Neural cell (in vitro differentiated cells): ENCODE measurements at regions not wholly inside any gene's neighbourhood (a gene's known extent, or its start where the extent isn't known, plus 50 kb on each side); places are given as distances from the start of the nearest gene placed in this dataset.

ENCODE experiments used
- H2AFZ ChIP-seq: fragments of 200-600, 300-800 bp; sonication (generic), shearing (Covaris generic); 2 replicates; pipeline ENCODE4 v1.6.0; 2014; ENCODE audit warnings: low read depth, mild to moderate bottlenecking, antibody characterized with exemption, low read length, moderate library complexity
- H3F3A ChIP-seq: fragments of 200-600 bp; shearing (Covaris generic); 2 replicates; pipeline ENCODE4 v1.6.1; 2016; ENCODE audit warnings: mild to moderate bottlenecking, moderate library complexity, mixed read lengths, antibody characterized with exemption, low read length; ENCODE audit not compliant: insufficient read depth, poor library complexity, severe bottlenecking
- H3K27ac ChIP-seq: fragments of 200-600, 300-800 bp; sonication (generic), shearing (Covaris generic); 2 replicates; pipeline ENCODE4 v1.5.1; 2014; ENCODE audit warnings: mild to moderate bottlenecking, low read length, moderate library complexity
- H3K27me3 ChIP-seq: fragments of 300-800, 200-600 bp; sonication (generic), shearing (Covaris generic); 2 replicates; pipeline ENCODE4 v1.6.0; 2014; ENCODE audit warnings: mild to moderate bottlenecking, low read depth, low read length, moderate library complexity; ENCODE audit not compliant: insufficient read depth
- H3K36me3 ChIP-seq: fragments of 300-800, 200-600 bp; sonication (generic), shearing (Covaris generic); 2 replicates; pipeline ENCODE4 v1.5.1; 2014; ENCODE audit warnings: mild to moderate bottlenecking, antibody characterized with exemption, low read length, moderate library complexity; ENCODE audit not compliant: insufficient read depth
- H3K4me2 ChIP-seq: fragments of 300-800, 200-600 bp; sonication (generic), shearing (Covaris generic); 2 replicates; pipeline ENCODE4 v1.6.0; 2014; ENCODE audit warnings: mild to moderate bottlenecking, low read length
- H3K4me3 ChIP-seq: fragments of 300-800, 200-600 bp; sonication (generic), shearing (Covaris generic); 2 replicates; pipeline ENCODE4 v1.5.1; 2014; ENCODE audit warnings: mild to moderate bottlenecking, low read length, moderate library complexity
- H3K79me2 ChIP-seq: fragments of 200-600 bp; shearing (Covaris generic); replicated peaks from 2 replicates; pipeline ENCODE4 v1.6.0; 2014; ENCODE audit warnings: mild to moderate bottlenecking, low read length, moderate library complexity; ENCODE audit not compliant: insufficient read depth
- H3K9ac ChIP-seq: fragments of 300-800, 200-600 bp; sonication (generic), shearing (Covaris generic); 2 replicates; pipeline ENCODE4 v1.6.1; 2016; ENCODE audit warnings: mild to moderate bottlenecking, low read length, mixed read lengths
- H3K9me2 ChIP-seq: fragments of 200-600 bp; shearing (Covaris generic); 2 replicates; pipeline ENCODE4 v1.6.1; 2016; ENCODE audit warnings: mild to moderate bottlenecking, low read length, mixed read lengths; ENCODE audit not compliant: insufficient read depth
- H3K9me3 ChIP-seq: fragments of 200-600, 300-800 bp; sonication (generic), shearing (Covaris generic); 2 replicates; pipeline ENCODE4 v1.6.1; 2016; ENCODE audit warnings: mild to moderate bottlenecking, mixed run types, low read length, moderate library complexity, mixed read lengths
- H4K20me1 ChIP-seq: fragments of 200-600 bp; shearing (Covaris generic); 2 replicates; pipeline ENCODE4 v1.6.1; 2016; ENCODE audit warnings: mild to moderate bottlenecking, mixed run types; ENCODE audit not compliant: insufficient read depth
- CTCF ChIP-seq: fragments of 450-650 bp; IDR thresholded peaks from 2 replicates; pipeline ENCODE4 v1.5.1; 2014; ENCODE audit warnings: antibody characterized with exemption, mild to moderate bottlenecking, moderate library complexity; ENCODE audit not compliant: poor library complexity, severe bottlenecking
- EP300 ChIP-seq: fragments of 450-650 bp; conservative IDR thresholded peaks from 2 replicates; pipeline ENCODE4 v1.6.1; 2014; ENCODE audit warnings: antibody characterized with exemption, mild to moderate bottlenecking, moderate library complexity; ENCODE audit not compliant: poor library complexity, severe bottlenecking
- EZH2 ChIP-seq: fragments of 200-600, 300-800 bp; shearing (Covaris generic), sonication (generic); IDR thresholded peaks from 2 replicates; pipeline ENCODE4 v1.6.1; 2014; ENCODE audit warnings: antibody characterized with exemption, low read length, borderline replicate concordance, mild to moderate bottlenecking; ENCODE audit not compliant: insufficient read depth, poor library complexity, severe bottlenecking
- MXI1 ChIP-seq: fragments of 450-650 bp; conservative IDR thresholded peaks from 2 replicates; pipeline ENCODE4 v1.6.1; 2014; ENCODE audit warnings: antibody characterized with exemption, mild to moderate bottlenecking; ENCODE audit not compliant: poor library complexity, severe bottlenecking
- POLR2AphosphoS5 ChIP-seq: IDR thresholded peaks from 2 replicates; pipeline ENCODE4 v1.6.1; 2012
- RAD21 ChIP-seq: fragments of 450-650 bp; conservative IDR thresholded peaks from 2 replicates; pipeline ENCODE4 v1.6.1; 2014; ENCODE audit warnings: antibody characterized with exemption, mild to moderate bottlenecking, moderate library complexity
- SMC3 ChIP-seq: fragments of 450-650 bp; conservative IDR thresholded peaks from 2 replicates; pipeline ENCODE4 v1.6.1; 2014; ENCODE audit warnings: antibody characterized with exemption, mild to moderate bottlenecking, moderate library complexity; ENCODE audit not compliant: poor library complexity
- TAF1 ChIP-seq: IDR thresholded peaks from 2 replicates; pipeline ENCODE4 v1.6.1; 2012; ENCODE audit warnings: low read depth
- TF ChIP-seq, protein P1 (sequence below): IDR thresholded peaks from 2 replicates; pipeline ENCODE4 v1.6.1; 2012; ENCODE audit warnings: borderline replicate concordance

GRCh38 chr5:104967806-104968410 is 1405.3 kb upstream of the NUDT12 start:
- Histone ChIP-seq H3K4me2 (no peak overlapping the region), H3K79me2 (no peaks in the 10 kb centered on the region), H3K9me2 (no peaks in the 10 kb centered on the region), H2AFZ (no peak overlapping the region), H3K4me3 (no peak overlapping the region), H3K27ac (no peak overlapping the region), H3F3A (no peaks in the 10 kb centered on the region), H4K20me1 (no peaks in the 10 kb centered on the region), H3K27me3 (no peaks in the 10 kb centered on the region), H3K9me3 (no peaks in the 10 kb centered on the region), H3K36me3 (no peaks in the 10 kb centered on the region), H3K9ac (no peak overlapping the region)
- TF ChIP-seq POLR2AphosphoS5 (no peak), EZH2 (no peak), MXI1 (no peak), CTCF (no peak), SMC3 (no peak), EP300 (no peak), TAF1 (no peak), RAD21 (no peak)
- TF ChIP-seq, protein P1, sequence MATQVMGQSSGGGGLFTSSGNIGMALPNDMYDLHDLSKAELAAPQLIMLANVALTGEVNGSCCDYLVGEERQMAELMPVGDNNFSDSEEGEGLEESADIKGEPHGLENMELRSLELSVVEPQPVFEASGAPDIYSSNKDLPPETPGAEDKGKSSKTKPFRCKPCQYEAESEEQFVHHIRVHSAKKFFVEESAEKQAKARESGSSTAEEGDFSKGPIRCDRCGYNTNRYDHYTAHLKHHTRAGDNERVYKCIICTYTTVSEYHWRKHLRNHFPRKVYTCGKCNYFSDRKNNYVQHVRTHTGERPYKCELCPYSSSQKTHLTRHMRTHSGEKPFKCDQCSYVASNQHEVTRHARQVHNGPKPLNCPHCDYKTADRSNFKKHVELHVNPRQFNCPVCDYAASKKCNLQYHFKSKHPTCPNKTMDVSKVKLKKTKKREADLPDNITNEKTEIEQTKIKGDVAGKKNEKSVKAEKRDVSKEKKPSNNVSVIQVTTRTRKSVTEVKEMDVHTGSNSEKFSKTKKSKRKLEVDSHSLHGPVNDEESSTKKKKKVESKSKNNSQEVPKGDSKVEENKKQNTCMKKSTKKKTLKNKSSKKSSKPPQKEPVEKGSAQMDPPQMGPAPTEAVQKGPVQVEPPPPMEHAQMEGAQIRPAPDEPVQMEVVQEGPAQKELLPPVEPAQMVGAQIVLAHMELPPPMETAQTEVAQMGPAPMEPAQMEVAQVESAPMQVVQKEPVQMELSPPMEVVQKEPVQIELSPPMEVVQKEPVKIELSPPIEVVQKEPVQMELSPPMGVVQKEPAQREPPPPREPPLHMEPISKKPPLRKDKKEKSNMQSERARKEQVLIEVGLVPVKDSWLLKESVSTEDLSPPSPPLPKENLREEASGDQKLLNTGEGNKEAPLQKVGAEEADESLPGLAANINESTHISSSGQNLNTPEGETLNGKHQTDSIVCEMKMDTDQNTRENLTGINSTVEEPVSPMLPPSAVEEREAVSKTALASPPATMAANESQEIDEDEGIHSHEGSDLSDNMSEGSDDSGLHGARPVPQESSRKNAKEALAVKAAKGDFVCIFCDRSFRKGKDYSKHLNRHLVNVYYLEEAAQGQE: no peak

GRCh38 chr5:104965006-104965405 is 1402.4 kb upstream of the NUDT12 start:
- no peaks in the 10 kb centered on the region for H3K9me3 ChIP-seq
- no peak overlapping the region for H3K4me2 ChIP-seq
- no peak overlapping the region for H2AFZ ChIP-seq
- H3K27me3 ChIP-seq: no peaks in the 10 kb centered on the region
- H3K4me3 ChIP-seq: no peak overlapping the region
- H3K27ac ChIP-seq: no peak overlapping the region
- no peaks in the 10 kb centered on the region for H3K9me2 ChIP-seq
- no peaks in the 10 kb centered on the region for H3K79me2 ChIP-seq
- no peak for TF ChIP-seq TAF1
- no peak for TF ChIP-seq SMC3
- TF ChIP-seq, protein P1: no peak
- TF ChIP-seq RAD21: no peak
- TF ChIP-seq CTCF: no peak
- TF ChIP-seq MXI1: no peak
- no peak for TF ChIP-seq EZH2
- TF ChIP-seq POLR2AphosphoS5: no peak
- TF ChIP-seq EP300: no peak
- H4K20me1 ChIP-seq: no peaks in the 10 kb centered on the region
- H3K9ac ChIP-seq: no peak overlapping the region
- no peaks in the 10 kb centered on the region for H3K36me3 ChIP-seq
- no peaks in the 10 kb centered on the region for H3F3A ChIP-seq
